HCT116 (cell line): ENCODE measurements at regions not wholly inside any gene's neighbourhood (a gene's known extent, or its start where the extent isn't known, plus 50 kb on each side); places are given as distances from the start of the nearest gene placed in this dataset.

ENCODE experiments used
- ATAC-seq: fragments of 200-7000 bp; cut with Tn5 transposase; 2 replicates; pipeline ENCODE4 v1.9.1; 2020; ENCODE audit warnings: mild to moderate bottlenecking, moderate library complexity
- BruUV-seq: library from RNA; stranded (reverse); fragments of 400-500 nt; replicated peaks from 2 replicates; lab custom pipeline; 2021; lab: Mats Ljungman, UMichigan
- CTCF ChIA-PET: fragments of 300-600 bp; sonication (Branson Sonifier 250); formaldehyde crosslinking; loops from one replicate; lab custom pipeline; 2021; ENCODE audit warnings: antibody characterized with exemption; lab: Charles Lee
- POLR2A ChIA-PET: fragments of 300-600, 350-600 bp; sonication (Branson Sonifier 250); formaldehyde crosslinking; loops from one replicate; lab custom pipeline; 2021; ENCODE audit warnings: antibody characterized with exemption; lab: Charles Lee
- RAD21 ChIA-PET, 2 experiments: fragments of 300-600 bp; sonication (Branson Sonifier 250); formaldehyde crosslinking; loops; one replicate each; lab custom pipeline; 2023; ENCODE audit warnings: low total read pairs in 2 of 2; ENCODE audit not compliant: uncharacterized antibody in 2 of 2, unreplicated experiment in 2 of 2, low non-redundant PET in 1 of 2; lab: Charles Lee
- DNase-seq: peaks from one replicate; pipeline ENCODE4 v3.0.0-alpha.2; 2010; ENCODE audit warnings: low read depth, low spot score
- H2AFZ ChIP-seq: fragments of 200-600 bp; shearing (Covaris generic), sonication (generic); 2 replicates; pipeline ENCODE4 v1.6.1; 2017; ENCODE audit warnings: low read depth, mixed run types, mixed read lengths, antibody characterized with exemption, low read length; ENCODE audit not compliant: poor library complexity, severe bottlenecking
- H3K27ac ChIP-seq: 2 replicates; pipeline ENCODE4 v1.5.1; 2012; ENCODE audit warnings: low read depth, low read length
- H3K27me3 ChIP-seq: fragments of 200-600 bp; sonication (generic); 2 replicates; pipeline ENCODE4 v1.6.1; 2016; ENCODE audit warnings: mixed run types, low read length, mixed read lengths; ENCODE audit not compliant: insufficient read depth
- H3K36me3 ChIP-seq, 2 experiments: fragments of 200-500 bp in 1 of 2; fragments of 200-600 bp in 1 of 2; sonication (Bioruptor generic) in 1 of 2; sonication (generic) in 1 of 2; 2 replicates each; pipeline versions ENCODE4 v1.5.1 to v1.6.1; 2014 to 2016; ENCODE audit warnings: low read length in 2 of 2, inconsistent platforms in 1 of 2, mixed read lengths in 1 of 2, mixed run types in 1 of 2; ENCODE audit not compliant: insufficient read depth in 2 of 2, control insufficient read depth in 1 of 2
- H3K4me1 ChIP-seq, 2 experiments: fragments of 200-600 bp in 1 of 2; sonication (generic) in 1 of 2; 2 replicates each; pipeline versions ENCODE4 v1.5.1 to v1.6.1; 2012 to 2017; ENCODE audit warnings: low read length in 2 of 2, inconsistent platforms in 1 of 2, mild to moderate bottlenecking in 1 of 2, mixed read lengths in 1 of 2, mixed run types in 1 of 2, moderate library complexity in 1 of 2; ENCODE audit not compliant: insufficient read depth in 2 of 2, control insufficient read depth in 1 of 2
- H3K4me2 ChIP-seq: fragments of 200-600 bp; sonication (generic); 2 replicates; pipeline ENCODE4 v1.6.1; 2017; ENCODE audit warnings: mixed run types, low read length, mixed read lengths
- H3K4me3 ChIP-seq, 2 experiments: fragments of 200-600 bp in 1 of 2; sonication (generic) in 1 of 2; replicated peaks in 1 of 2; 2 replicates each; pipeline ENCODE4 v1.5.1; 2011 to 2016; ENCODE audit warnings: low read length in 2 of 2, control low read depth in 1 of 2, low read depth in 1 of 2, mild to moderate bottlenecking in 1 of 2, mixed read lengths in 1 of 2, mixed run types in 1 of 2
- H3K79me2 ChIP-seq: fragments of 200-600 bp; sonication (generic); 2 replicates; pipeline ENCODE4 v1.6.1; 2017; ENCODE audit warnings: mild to moderate bottlenecking, mixed run types, low read length, moderate library complexity, mixed read lengths; ENCODE audit not compliant: insufficient read depth
- H3K9ac ChIP-seq: fragments of 200-600 bp; sonication (generic); 2 replicates; pipeline ENCODE4 v1.6.1; 2016; ENCODE audit warnings: low read length, mixed read lengths
- H3K9me2 ChIP-seq: fragments of 200-600 bp; sonication (generic), shearing (Covaris generic); 2 replicates; pipeline ENCODE4 v1.6.1; 2017; ENCODE audit warnings: mixed run types, mild to moderate bottlenecking, moderate library complexity; ENCODE audit not compliant: insufficient read depth
- H3K9me3 ChIP-seq, 2 experiments: fragments of 200-500 bp in 1 of 2; fragments of 200-600 bp in 1 of 2; sonication (Bioruptor generic) in 1 of 2; sonication (generic) in 1 of 2; 2 replicates each; pipeline ENCODE4 v1.6.1; 2014 to 2017; ENCODE audit warnings: low read length in 2 of 2, mixed read lengths in 2 of 2, inconsistent platforms in 1 of 2, low read depth in 1 of 2, mild to moderate bottlenecking in 1 of 2, mixed run types in 1 of 2, moderate library complexity in 1 of 2; ENCODE audit not compliant: control insufficient read depth in 1 of 2, insufficient read depth in 1 of 2
- H4K20me1 ChIP-seq: fragments of 200-600 bp; sonication (generic), shearing (Covaris generic); 2 replicates; pipeline ENCODE4 v1.6.1; 2017; ENCODE audit warnings: mixed run types, mild to moderate bottlenecking, moderate library complexity; ENCODE audit not compliant: insufficient read depth
- CBX3 ChIP-seq: IDR thresholded peaks from 2 replicates; pipeline ENCODE4 v1.6.1; 2012; ENCODE audit warnings: low read depth
- CTCF ChIP-seq, 3 experiments: fragments of 200-600 bp in 1 of 3; sonication (generic) in 1 of 3; IDR thresholded peaks in 2 of 3; conservative IDR thresholded peaks in 1 of 3; 2 replicates each; pipeline ENCODE4 v1.5.1; 2012 to 2017; ENCODE audit warnings: low read depth in 2 of 3, low read length in 2 of 3, antibody characterized with exemption in 1 of 3, borderline replicate concordance in 1 of 3, control low read depth in 1 of 3, mild to moderate bottlenecking in 1 of 3, mixed read lengths in 1 of 3, mixed run types in 1 of 3, moderate library complexity in 1 of 3; ENCODE audit not compliant: insufficient read depth in 1 of 3
- ELF1 ChIP-seq: IDR thresholded peaks from 2 replicates; pipeline ENCODE4 v1.6.1; 2012; ENCODE audit warnings: low read depth, borderline replicate concordance
- EZH2 ChIP-seq: fragments of 200-600 bp; sonication (generic); IDR thresholded peaks from 2 replicates; pipeline ENCODE4 v1.6.1; 2017; ENCODE audit warnings: antibody characterized with exemption, mixed run types
- EZH2phosphoT487 ChIP-seq: fragments of 200-600 bp; IDR thresholded peaks from 2 replicates; pipeline ENCODE4 v1.6.1; 2018; ENCODE audit warnings: antibody characterized with exemption, borderline replicate concordance
- FOSL1 ChIP-seq: IDR thresholded peaks from 2 replicates; pipeline ENCODE4 v1.6.1; 2012; ENCODE audit warnings: low read depth
- JUND ChIP-seq: IDR thresholded peaks from 2 replicates; pipeline ENCODE4 v1.6.1; 2012
- POLR2A ChIP-seq: IDR thresholded peaks from 2 replicates; pipeline ENCODE4 v1.7.0; 2011; ENCODE audit warnings: borderline replicate concordance; ENCODE audit not compliant: insufficient read depth, insufficient read length; ENCODE audit errors: extremely low read depth
- POLR2AphosphoS5 ChIP-seq: IDR thresholded peaks from 2 replicates; pipeline ENCODE4 v1.6.1; 2011; ENCODE audit warnings: mild to moderate bottlenecking, low read depth, low read length, moderate library complexity
- SP1 ChIP-seq: IDR thresholded peaks from 2 replicates; pipeline ENCODE4 v1.6.1; 2012; ENCODE audit warnings: low read depth
- SRF ChIP-seq: IDR thresholded peaks from 2 replicates; pipeline ENCODE4 v1.6.1; 2012; ENCODE audit warnings: low read depth
- TCF7L2 ChIP-seq: IDR thresholded peaks from 2 replicates; pipeline ENCODE4 v1.7.0; 2011; ENCODE audit warnings: borderline replicate concordance, inconsistent platforms; ENCODE audit not compliant: insufficient read depth, insufficient read length; ENCODE audit errors: extremely low read depth
- intact Hi-C: fragments of 100-400 bp; cut with micrococcal nuclease; formaldehyde crosslinking; loops from 2 replicates; pipeline ENCODE4 v1.10.0; 2022
- TF ChIP-seq, protein P1 (sequence below): IDR thresholded peaks from 2 replicates; pipeline ENCODE4 v1.6.1; 2012
- TF ChIP-seq, protein P2 (sequence below): IDR thresholded peaks from 2 replicates; pipeline ENCODE4 v1.6.1; 2012; ENCODE audit warnings: low read depth
- TF ChIP-seq, protein P3 (sequence below): IDR thresholded peaks from 2 replicates; pipeline ENCODE4 v1.6.1; 2011; ENCODE audit warnings: mild to moderate bottlenecking, low read length, moderate library complexity; ENCODE audit not compliant: insufficient replicate concordance; ENCODE audit errors: extremely low read depth

- CTCF ChIA-PET, result no interaction called here
- Histone ChIP-seq H3K9me3 (peaks cover 0 to 8% of the 10 kb centered on the region in 2 experiments; a peak in 1 of 4 replicates), H3K27ac (no peak overlapping the region), H3K9ac (no peak overlapping the region), H3K4me3 (no peak overlapping the region), H4K20me1 (no peaks in the 10 kb centered on the region), H2AFZ (no peak overlapping the region), H3K4me2 (no peak overlapping the region), H3K27me3 (no peaks in the 10 kb centered on the region), H3K4me1 (no peaks in the 10 kb centered on the region; a peak in 1 of 4 replicates), H3K79me2 (no peaks in the 10 kb centered on the region), H3K9me2 (no peaks in the 10 kb centered on the region), H3K36me3 (no peaks in the 10 kb centered on the region)
- no TSS peak for BruUV-seq
- POLR2A ChIA-PET, result no interaction called here
- RAD21 ChIA-PET, result interaction anchor here in 1 of 2 experiments (0.7 kb wide), 1 partner anchor 204 kb away, joined by 5 read pairs; no protein-coding TSS in a partner anchor
- intact Hi-C loops, result no loop called here
- TF ChIP-seq EZH2phosphoT487, result no peak
- TF ChIP-seq FOSL1, result no peak
- TF ChIP-seq SP1, result no peak
- no peak for TF ChIP-seq ELF1
- TF ChIP-seq, protein P1, sequence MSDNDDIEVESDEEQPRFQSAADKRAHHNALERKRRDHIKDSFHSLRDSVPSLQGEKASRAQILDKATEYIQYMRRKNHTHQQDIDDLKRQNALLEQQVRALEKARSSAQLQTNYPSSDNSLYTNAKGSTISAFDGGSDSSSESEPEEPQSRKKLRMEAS, result no peak
- no peak for TF ChIP-seq SRF
- no peak for TF ChIP-seq JUND
- TF ChIP-seq POLR2A, result no peak
- TF ChIP-seq EZH2, result no peak
- no peak for TF ChIP-seq TCF7L2
- TF ChIP-seq POLR2AphosphoS5, result no peak
- TF ChIP-seq, protein P2, sequence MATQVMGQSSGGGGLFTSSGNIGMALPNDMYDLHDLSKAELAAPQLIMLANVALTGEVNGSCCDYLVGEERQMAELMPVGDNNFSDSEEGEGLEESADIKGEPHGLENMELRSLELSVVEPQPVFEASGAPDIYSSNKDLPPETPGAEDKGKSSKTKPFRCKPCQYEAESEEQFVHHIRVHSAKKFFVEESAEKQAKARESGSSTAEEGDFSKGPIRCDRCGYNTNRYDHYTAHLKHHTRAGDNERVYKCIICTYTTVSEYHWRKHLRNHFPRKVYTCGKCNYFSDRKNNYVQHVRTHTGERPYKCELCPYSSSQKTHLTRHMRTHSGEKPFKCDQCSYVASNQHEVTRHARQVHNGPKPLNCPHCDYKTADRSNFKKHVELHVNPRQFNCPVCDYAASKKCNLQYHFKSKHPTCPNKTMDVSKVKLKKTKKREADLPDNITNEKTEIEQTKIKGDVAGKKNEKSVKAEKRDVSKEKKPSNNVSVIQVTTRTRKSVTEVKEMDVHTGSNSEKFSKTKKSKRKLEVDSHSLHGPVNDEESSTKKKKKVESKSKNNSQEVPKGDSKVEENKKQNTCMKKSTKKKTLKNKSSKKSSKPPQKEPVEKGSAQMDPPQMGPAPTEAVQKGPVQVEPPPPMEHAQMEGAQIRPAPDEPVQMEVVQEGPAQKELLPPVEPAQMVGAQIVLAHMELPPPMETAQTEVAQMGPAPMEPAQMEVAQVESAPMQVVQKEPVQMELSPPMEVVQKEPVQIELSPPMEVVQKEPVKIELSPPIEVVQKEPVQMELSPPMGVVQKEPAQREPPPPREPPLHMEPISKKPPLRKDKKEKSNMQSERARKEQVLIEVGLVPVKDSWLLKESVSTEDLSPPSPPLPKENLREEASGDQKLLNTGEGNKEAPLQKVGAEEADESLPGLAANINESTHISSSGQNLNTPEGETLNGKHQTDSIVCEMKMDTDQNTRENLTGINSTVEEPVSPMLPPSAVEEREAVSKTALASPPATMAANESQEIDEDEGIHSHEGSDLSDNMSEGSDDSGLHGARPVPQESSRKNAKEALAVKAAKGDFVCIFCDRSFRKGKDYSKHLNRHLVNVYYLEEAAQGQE, result no peak
- TF ChIP-seq, protein P3, sequence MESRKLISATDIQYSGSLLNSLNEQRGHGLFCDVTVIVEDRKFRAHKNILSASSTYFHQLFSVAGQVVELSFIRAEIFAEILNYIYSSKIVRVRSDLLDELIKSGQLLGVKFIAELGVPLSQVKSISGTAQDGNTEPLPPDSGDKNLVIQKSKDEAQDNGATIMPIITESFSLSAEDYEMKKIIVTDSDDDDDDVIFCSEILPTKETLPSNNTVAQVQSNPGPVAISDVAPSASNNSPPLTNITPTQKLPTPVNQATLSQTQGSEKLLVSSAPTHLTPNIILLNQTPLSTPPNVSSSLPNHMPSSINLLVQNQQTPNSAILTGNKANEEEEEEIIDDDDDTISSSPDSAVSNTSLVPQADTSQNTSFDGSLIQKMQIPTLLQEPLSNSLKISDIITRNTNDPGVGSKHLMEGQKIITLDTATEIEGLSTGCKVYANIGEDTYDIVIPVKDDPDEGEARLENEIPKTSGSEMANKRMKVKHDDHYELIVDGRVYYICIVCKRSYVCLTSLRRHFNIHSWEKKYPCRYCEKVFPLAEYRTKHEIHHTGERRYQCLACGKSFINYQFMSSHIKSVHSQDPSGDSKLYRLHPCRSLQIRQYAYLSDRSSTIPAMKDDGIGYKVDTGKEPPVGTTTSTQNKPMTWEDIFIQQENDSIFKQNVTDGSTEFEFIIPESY, result no peak
- TF ChIP-seq CBX3, result no peak
- no peak for TF ChIP-seq CTCF (IDR thresholded peaks at IDR 0.05 in 2 of 3, conservative IDR thresholded peaks at IDR 0.05 in 1 of 3; ENCODE audit: borderline replicate concordance in 1 of 3, insufficient read depth in 1 of 3, low read depth in 2 of 3, low read length in 2 of 3)
- DNase-seq, result no peak
- no peak for ATAC-seq
Measured at GRCh38 chr7:157479326-157479725, 142.5 kb downstream of the DNAJB6 start.
